ENCODE measurements at regions not wholly inside any gene's neighbourhood (a gene's known extent, or its start where the extent isn't known, plus 50 kb on each side); places are given as distances from the start of the nearest gene placed in this dataset.

GRCh38 chr2:23221236-23221635 is 163.7 kb upstream of the KLHL29 start:
- Histone ChIP-seq H2AFZ (ENCODE audit: low read length) (no peak overlapping the region), H3K4me1 (ENCODE audit: insufficient read depth, low read length) (no peaks in the 10 kb centered on the region), H3K4me3 (replicated peaks in 1 of 3; ENCODE audit: insufficient read depth in 1 of 3, low read depth in 2 of 3, low read length in 3 of 3) (no peak overlapping the region), H3K27me3 (ENCODE audit: control insufficient read depth in 1 of 2, insufficient read depth in 2 of 2, low read length in 2 of 2) (no peaks in the 10 kb centered on the region), H4K20me1 (ENCODE audit: insufficient read depth, low read length) (no peaks in the 10 kb centered on the region), H3K9ac (ENCODE audit: insufficient read depth, low read depth, low read length) (no peak overlapping the region), H3K9me3 (ENCODE audit: low read length) (no peaks in the 10 kb centered on the region), H3K36me3 (replicated peaks in 1 of 2; ENCODE audit: control insufficient read depth in 1 of 2, insufficient read depth in 2 of 2, low read length in 2 of 2) (no peaks in the 10 kb centered on the region), H3K27ac (ENCODE audit: extremely low read length, insufficient read depth, low read length) (no peak overlapping the region), H3K4me2 (ENCODE audit: low read depth, low read length) (no peak overlapping the region), H3K79me2 (ENCODE audit: insufficient read depth, low read length) (no peaks in the 10 kb centered on the region)
- POLR2A ChIA-PET = no interaction called here
- no peak for TF ChIP-seq ZNF775 (CRISPR knock-in tag; IDR thresholded peaks at IDR 0.05; ENCODE audit: borderline replicate concordance)
- no peak for TF ChIP-seq PTBP1 (IDR thresholded peaks at IDR 0.05; ENCODE audit: low read depth, low read length, poor library complexity, severe bottlenecking)
- TF ChIP-seq ZNF280D (CRISPR knock-in tag; IDR thresholded peaks at IDR 0.05) = no peak
- TF ChIP-seq, protein P1, sequence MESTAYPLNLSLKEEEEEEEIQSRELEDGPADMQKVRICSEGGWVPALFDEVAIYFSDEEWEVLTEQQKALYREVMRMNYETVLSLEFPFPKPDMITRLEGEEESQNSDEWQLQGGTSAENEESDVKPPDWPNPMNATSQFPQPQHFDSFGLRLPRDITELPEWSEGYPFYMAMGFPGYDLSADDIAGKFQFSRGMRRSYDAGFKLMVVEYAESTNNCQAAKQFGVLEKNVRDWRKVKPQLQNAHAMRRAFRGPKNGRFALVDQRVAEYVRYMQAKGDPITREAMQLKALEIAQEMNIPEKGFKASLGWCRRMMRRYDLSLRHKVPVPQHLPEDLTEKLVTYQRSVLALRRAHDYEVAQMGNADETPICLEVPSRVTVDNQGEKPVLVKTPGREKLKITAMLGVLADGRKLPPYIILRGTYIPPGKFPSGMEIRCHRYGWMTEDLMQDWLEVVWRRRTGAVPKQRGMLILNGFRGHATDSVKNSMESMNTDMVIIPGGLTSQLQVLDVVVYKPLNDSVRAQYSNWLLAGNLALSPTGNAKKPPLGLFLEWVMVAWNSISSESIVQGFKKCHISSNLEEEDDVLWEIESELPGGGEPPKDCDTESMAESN (CRISPR knock-in tag; conservative IDR thresholded peaks at IDR 0.05) = no peak
- TF ChIP-seq ZNF761 (CRISPR knock-in tag; conservative IDR thresholded peaks at IDR 0.05) = no peak
- no peak for TF ChIP-seq ARHGAP35 (CRISPR knock-in tag; IDR thresholded peaks at IDR 0.05; ENCODE audit: borderline replicate concordance)
- no peak for TF ChIP-seq MLX (CRISPR knock-in tag; IDR thresholded peaks at IDR 0.05)
- TF ChIP-seq TBX2 (CRISPR knock-in tag; IDR thresholded peaks at IDR 0.05; ENCODE audit: borderline replicate concordance) = no peak
- TF ChIP-seq BHLHE40 (IDR thresholded peaks at IDR 0.05; ENCODE audit: low read length) = no peak
- TF ChIP-seq ZNF326 (CRISPR knock-in tag; IDR thresholded peaks at IDR 0.05; ENCODE audit: borderline replicate concordance) = no peak
- no peak for TF ChIP-seq MTA3 (CRISPR knock-in tag; IDR thresholded peaks at IDR 0.05)
- no peak for TF ChIP-seq SRSF1 (optimal IDR thresholded peaks at IDR 0.05; ENCODE audit: low read depth, low read length)
- no peak for TF ChIP-seq CTCF (CRISPR knock-in tag; IDR thresholded peaks at IDR 0.05)
- TF ChIP-seq, protein P2, sequence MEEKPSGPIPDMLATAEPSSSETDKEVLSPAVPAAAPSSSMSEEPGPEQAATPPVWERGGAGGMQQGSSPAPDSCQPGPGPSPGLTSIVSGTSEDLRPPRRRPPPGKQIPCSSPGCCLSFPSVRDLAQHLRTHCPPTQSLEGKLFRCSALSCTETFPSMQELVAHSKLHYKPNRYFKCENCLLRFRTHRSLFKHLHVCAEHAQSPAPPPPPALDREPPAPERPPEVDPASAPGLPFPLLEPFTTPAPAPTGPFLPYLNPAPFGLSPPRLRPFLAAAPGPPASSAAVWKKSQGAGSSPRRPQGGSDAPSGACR (CRISPR knock-in tag; IDR thresholded peaks at IDR 0.05) = no peak
- no peak for TF ChIP-seq ZBTB3 (CRISPR knock-in tag; IDR thresholded peaks at IDR 0.05; ENCODE audit: borderline replicate concordance, low read depth)
- intact Hi-C loops (cut with micrococcal nuclease; ENCODE audit: unreplicated experiment) = no loop called here
- FAIRE-seq = no peak
- no TSS peak for BruUV-seq (replicated peaks)
- DNase-seq (ENCODE audit: low spot score) = no peak
- CTCF ChIA-PET (ENCODE audit: low intra/inter-chr PET ratio, low total read pairs) = no interaction called here
- 7% methylated on average over 5 of the region's 5 CpGs for WGBS (ENCODE audit: low lambda C conversion rate)
- no peak for ATAC-seq
- in situ Hi-C loops (cut with HindIII; ENCODE audit: extremely low pct_ligation_motif_present, low pct_unique_long_range_greater_than_20kb) = no loop called here

All from HepG2 (cell line).